Eye (tissue), 1 donor: ENCODE measurements at regions not wholly inside any gene's neighbourhood (a gene's known extent, or its start where the extent isn't known, plus 50 kb on each side); places are given as distances from the start of the nearest gene placed in this dataset.

Experiments used
- DNase-seq: peaks from one replicate; pipeline ENCODE4 v3.0.0-alpha.2; 2015

- no peak for DNase-seq
Measured at GRCh38 chr15:96390986-96391385, 60.5 kb downstream of the NR2F2 start.

GRCh38 chr15:96392380-96393208 lies 62.1 kb downstream of the NR2F2 start:
- DNase-seq: no peak

- DNase-seq: no peak
Measured at GRCh38 chr15:96393209-96393513, 62.7 kb downstream of the NR2F2 start.

- DNase-seq: no peak
Measured at GRCh38 chr15:96395687-96396086, 65.2 kb downstream of the NR2F2 start.

GRCh38 chr15:96398776-96399175 lies 68.3 kb downstream of the NR2F2 start:
- DNase-seq: no peak

GRCh38 chr15:96402403-96402802 lies 71.9 kb downstream of the NR2F2 start:
- DNase-seq: no peak

GRCh38 chr15:96403071-96403470 lies 72.6 kb downstream of the NR2F2 start:
- DNase-seq: no peak

- no peak for DNase-seq
Measured at GRCh38 chr15:96403932-96404331, 73.4 kb downstream of the NR2F2 start.

GRCh38 chr15:96404560-96404959 lies 74.1 kb downstream of the NR2F2 start:
- no peak for DNase-seq

- peak; percentile 92 for DNase-seq
Measured at GRCh38 chr15:96406291-96406690, 75.8 kb downstream of the NR2F2 start.

GRCh38 chr15:96406701-96407100 lies 76.2 kb downstream of the NR2F2 start:
- no peak for DNase-seq

- no peak for DNase-seq
Measured at GRCh38 chr15:96407482-96407881, 77.0 kb downstream of the NR2F2 start.

GRCh38 chr15:96408591-96409183 lies 78.2 kb downstream of the NR2F2 start:
- no peak for DNase-seq

- DNase-seq: peak; percentile 71
Measured at GRCh38 chr15:96409215-96410138, 79.0 kb downstream of the NR2F2 start.

- peak; percentile 72 for DNase-seq
Measured at GRCh38 chr15:96410175-96411055, 79.9 kb downstream of the NR2F2 start.

GRCh38 chr15:96411056-96412031 lies 80.8 kb downstream of the NR2F2 start:
- peak; percentile 53 for DNase-seq

GRCh38 chr15:96412045-96412905 lies 81.8 kb downstream of the NR2F2 start:
- DNase-seq: no peak

- no peak for DNase-seq
Measured at GRCh38 chr15:96412906-96413231, 82.4 kb downstream of the NR2F2 start.

GRCh38 chr15:96413657-96414056 lies 83.2 kb downstream of the NR2F2 start:
- DNase-seq: no peak

- no peak for DNase-seq
Measured at GRCh38 chr15:96414875-96415274, 84.4 kb downstream of the NR2F2 start.
